H9 (cell line): ENCODE measurements at regions not wholly inside any gene's neighbourhood (a gene's known extent, or its start where the extent isn't known, plus 50 kb on each side); places are given as distances from the start of the nearest gene placed in this dataset.

Source experiments
- DNase-seq: peaks from one replicate; pipeline ENCODE4 v3.0.0-alpha.2; 2017
- H2AFZ ChIP-seq: one replicate; pipeline ENCODE4 v1.6.1; 2013; ENCODE audit warnings: mild to moderate bottlenecking, low read length, control low read depth, moderate library complexity
- H2AK5ac ChIP-seq: 2 replicates; pipeline ENCODE4 v1.6.1; 2013; ENCODE audit warnings: low read length, control low read depth, mixed read lengths; ENCODE audit not compliant: insufficient read length
- H2BK120ac ChIP-seq: one replicate; pipeline ENCODE4 v1.6.1; 2013; ENCODE audit warnings: low read depth, mild to moderate bottlenecking, low read length, control low read depth, inconsistent platforms; ENCODE audit not compliant: poor library complexity, severe bottlenecking
- H2BK12ac ChIP-seq: 2 replicates; pipeline ENCODE4 v1.6.1; 2013; ENCODE audit warnings: low read length, control low read depth, mixed read lengths, low read depth; ENCODE audit not compliant: insufficient read length
- H2BK15ac ChIP-seq: 2 replicates; pipeline ENCODE4 v1.6.1; 2013; ENCODE audit warnings: low read depth, low read length, control low read depth
- H2BK20ac ChIP-seq: one replicate; pipeline ENCODE4 v1.6.1; 2013; ENCODE audit warnings: low read depth, mild to moderate bottlenecking, low read length, control low read depth, inconsistent platforms; ENCODE audit not compliant: poor library complexity, severe bottlenecking
- H2BK5ac ChIP-seq: 2 replicates; pipeline ENCODE4 v1.6.1; 2013; ENCODE audit warnings: low read length, control low read depth, mixed read lengths; ENCODE audit not compliant: insufficient read length
- H3K14ac ChIP-seq: 2 replicates; pipeline ENCODE4 v1.6.1; 2013; ENCODE audit warnings: low read length, control low read depth; ENCODE audit not compliant: insufficient read depth
- H3K18ac ChIP-seq: 2 replicates; pipeline ENCODE4 v1.6.1; 2013; ENCODE audit warnings: low read depth, mild to moderate bottlenecking, mixed read lengths, low read length, control low read depth; ENCODE audit not compliant: insufficient read length
- H3K23ac ChIP-seq: 2 replicates; pipeline ENCODE4 v1.6.1; 2013; ENCODE audit warnings: low read length, control low read depth, mixed read lengths, low read depth; ENCODE audit not compliant: insufficient read length
- H3K23me2 ChIP-seq: 2 replicates; pipeline ENCODE4 v1.6.1; 2013; ENCODE audit warnings: low read depth, mild to moderate bottlenecking, mixed read lengths, low read length, control low read depth; ENCODE audit not compliant: insufficient read length, poor library complexity, severe bottlenecking
- H3K27ac ChIP-seq: 2 replicates; pipeline ENCODE4 v1.5.1; 2013; ENCODE audit warnings: low read length, control low read depth, mixed read lengths, low read depth; ENCODE audit not compliant: insufficient read length
- H3K27me3 ChIP-seq: 2 replicates; pipeline ENCODE4 v1.6.1; 2013; ENCODE audit warnings: low read length, control low read depth, inconsistent platforms; ENCODE audit not compliant: insufficient read depth
- H3K4ac ChIP-seq: 2 replicates; pipeline ENCODE4 v1.6.1; 2013; ENCODE audit warnings: low read depth, mild to moderate bottlenecking, control low read depth, inconsistent platforms, low read length, moderate library complexity
- H3K4me1 ChIP-seq: 2 replicates; pipeline ENCODE4 v1.6.1; 2013; ENCODE audit warnings: low read length, control low read depth, inconsistent platforms; ENCODE audit not compliant: insufficient read depth
- H3K4me2 ChIP-seq: 2 replicates; pipeline ENCODE4 v1.6.1; 2013; ENCODE audit warnings: low read length, control low read depth, mixed read lengths; ENCODE audit not compliant: insufficient read length, insufficient read depth
- H3K56ac ChIP-seq: 2 replicates; pipeline ENCODE4 v1.6.1; 2013; ENCODE audit warnings: low read depth, mild to moderate bottlenecking, mixed read lengths, low read length, control low read depth; ENCODE audit not compliant: insufficient read length
- H3K79me1 ChIP-seq: 2 replicates; pipeline ENCODE4 v1.6.1; 2013; ENCODE audit warnings: low read depth, mild to moderate bottlenecking, moderate library complexity, low read length, control low read depth, inconsistent platforms; ENCODE audit not compliant: insufficient read depth, poor library complexity, severe bottlenecking
- H3K79me2 ChIP-seq: 2 replicates; pipeline ENCODE4 v1.6.1; 2013; ENCODE audit warnings: low read length, control low read depth, inconsistent platforms; ENCODE audit not compliant: insufficient read depth
- H3K9ac ChIP-seq: 2 replicates; pipeline ENCODE4 v1.6.1; 2013; ENCODE audit warnings: low read length, control low read depth, mixed read lengths; ENCODE audit not compliant: insufficient read length; ENCODE audit errors: extremely low read depth
- H3K9me3 ChIP-seq: one replicate; pipeline ENCODE4 v1.6.1; 2013; ENCODE audit warnings: low read depth, low read length, inconsistent platforms; ENCODE audit not compliant: control insufficient read depth
- H3T11ph ChIP-seq: one replicate; pipeline ENCODE4 v1.6.1; 2013; ENCODE audit warnings: mild to moderate bottlenecking, low read length, control low read depth, inconsistent platforms
- H4K20me1 ChIP-seq: one replicate; pipeline ENCODE4 v1.6.1; 2013; ENCODE audit not compliant: control insufficient read depth, insufficient read length, insufficient read depth
- H4K5ac ChIP-seq: 2 replicates; pipeline ENCODE4 v1.6.1; 2013; ENCODE audit warnings: low read depth, mild to moderate bottlenecking, mixed read lengths, low read length, control low read depth; ENCODE audit not compliant: insufficient read length
- H4K8ac ChIP-seq: replicated peaks from 2 replicates; pipeline ENCODE4 v1.6.1; 2013; ENCODE audit warnings: low read length, control low read depth, mixed read lengths, low read depth; ENCODE audit not compliant: insufficient read length
- H4K91ac ChIP-seq: 2 replicates; pipeline ENCODE4 v1.6.1; 2013; ENCODE audit warnings: low read depth, mild to moderate bottlenecking, moderate library complexity, mixed read lengths, low read length, control low read depth; ENCODE audit not compliant: insufficient read length
- H3K27ac Mint-ChIP-seq, 3 experiments: 2 replicates in 2 of 3; 3 replicates in 1 of 3; pipeline ENCODE4 v1.8.0; 2020 to 2021; ENCODE audit warnings: mixed read lengths in 3 of 3, mild to moderate bottlenecking in 1 of 3, moderate library complexity in 1 of 3
- H3K27me3 Mint-ChIP-seq: 2 replicates; pipeline ENCODE4 v1.8.0; 2021; ENCODE audit warnings: low read depth, mild to moderate bottlenecking, moderate library complexity, mixed read lengths
- H3K36me3 Mint-ChIP-seq, 3 experiments: 2 replicates in 2 of 3; 3 replicates in 1 of 3; pipeline ENCODE4 v1.8.0; 2020 to 2021; ENCODE audit warnings: low read depth in 3 of 3, mixed read lengths in 3 of 3; ENCODE audit not compliant: insufficient read depth in 1 of 3
- H3K4me1 Mint-ChIP-seq, 2 experiments: 2 replicates each; pipeline ENCODE4 v1.8.0; 2020; ENCODE audit warnings: mixed read lengths in 2 of 2
- H3K4me3 Mint-ChIP-seq, 2 experiments: 2 replicates in 1 of 2; 3 replicates in 1 of 2; pipeline ENCODE4 v1.8.0; 2020 to 2021; ENCODE audit warnings: mild to moderate bottlenecking in 2 of 2, mixed read lengths in 2 of 2, moderate library complexity in 1 of 2
- H3K9me3 Mint-ChIP-seq, 2 experiments: 2 replicates in 1 of 2; 3 replicates in 1 of 2; pipeline ENCODE4 v1.8.0; 2020; ENCODE audit warnings: mild to moderate bottlenecking in 2 of 2, mixed read lengths in 2 of 2, moderate library complexity in 1 of 2
- CTCF ChIP-seq: fragments of 200-600 bp; sonication (generic); conservative IDR thresholded peaks from 3 replicates; pipeline ENCODE4 v1.8.0; 2021; ENCODE audit warnings: antibody characterized with exemption, mild to moderate bottlenecking
- WGBS: extraction: QIAGEN DNeasy Blood & Tissue Kit; methylation state at CpG from one replicate; pipeline ENCODE4 v1.1.7; 2013; ENCODE audit warnings: missing lambda C conversion rate, low lambda C conversion rate, mixed read lengths; ENCODE audit not compliant: insufficient read length; ENCODE audit errors: extremely low coverage; 5-methylcytosine and 5-hydroxymethylcytosine counted together

GRCh38 chr14:33857650-33858049, 93.2 kb downstream of the EGLN3 start:
- Mint-ChIP-seq H3K36me3 (no peaks in the 10 kb centered on the region; a peak in 1 of 7 replicates), H3K4me1 (peaks cover 9% of the 10 kb centered on the region in 2 experiments), H3K27me3 (no peaks in the 10 kb centered on the region; the same call in 1 of the 2 replicates), H3K4me3 (no peak overlapping the region; a peak in 1 of 5 replicates), H3K27ac (peak overlapping the region in 1 of 3 experiments; percentile 19; a peak in 1 of 7 replicates), H3K9me3 (no peaks in the 10 kb centered on the region)
- DNase-seq: no peak
- H3T11ph ChIP-seq: no peak overlapping the region
- H2BK120ac ChIP-seq: no peak overlapping the region
- H2BK12ac ChIP-seq: no peak overlapping the region
- no peaks in the 10 kb centered on the region; the same call in 1 of the 2 replicates for H3K4me1 ChIP-seq
- H3K56ac ChIP-seq: no peak overlapping the region
- no CpG with 5 or more reads among the region's 4 CpGs for WGBS
- no peak overlapping the region for H3K18ac ChIP-seq
- no peak overlapping the region for H3K23ac ChIP-seq
- H3K14ac ChIP-seq: no peak overlapping the region
- H4K8ac ChIP-seq: no peak overlapping the region
- no peak overlapping the region for H2AFZ ChIP-seq
- H4K20me1 ChIP-seq: no peaks in the 10 kb centered on the region
- H2BK5ac ChIP-seq: no peak overlapping the region
- no peaks in the 10 kb centered on the region for H3K9me3 ChIP-seq
- TF ChIP-seq CTCF: no peak
- no peak overlapping the region for H3K27ac ChIP-seq
- no peak overlapping the region for H4K5ac ChIP-seq
- H2BK20ac ChIP-seq: no peak overlapping the region
- H3K23me2 ChIP-seq: no peaks in the 10 kb centered on the region
- H3K9ac ChIP-seq: no peak overlapping the region
- H2AK5ac ChIP-seq: no peak overlapping the region
- no peak overlapping the region for H3K4ac ChIP-seq
- no peaks in the 10 kb centered on the region for H3K79me1 ChIP-seq
- no peak overlapping the region for H3K4me2 ChIP-seq
- no peak overlapping the region for H2BK15ac ChIP-seq
- H3K79me2 ChIP-seq: no peaks in the 10 kb centered on the region
- no peak overlapping the region for H4K91ac ChIP-seq
- no peaks in the 10 kb centered on the region for H3K27me3 ChIP-seq
